Suprapubic skin (tissue), 4 donors: ENCODE measurements at regions not wholly inside any gene's neighbourhood (a gene's known extent, or its start where the extent isn't known, plus 50 kb on each side); places are given as distances from the start of the nearest gene placed in this dataset.
"Not testable (repeated sequence)": the region's sequence is repeated elsewhere in the genome, so short reads cannot be mapped to it uniquely, and the experiment has no call there.

Experiments used
- DNase-seq, 2 donors: peaks; one replicate each; pipeline ENCODE4 v3.0.0-alpha.2; 2019; ENCODE audit warnings: low spot score in 2 of 2
- H3K27ac ChIP-seq: fragments of 200-600 bp; sonication (generic); one replicate; pipeline ENCODE4 v1.5.1; 2019
- H3K27me3 ChIP-seq: fragments of 200-600 bp; sonication (generic); one replicate; pipeline ENCODE4 v1.5.1; 2019
- H3K36me3 ChIP-seq: fragments of 200-600 bp; sonication (generic); one replicate; pipeline ENCODE4 v1.5.1; 2019
- H3K4me1 ChIP-seq: fragments of 200-600 bp; sonication (generic); one replicate; pipeline ENCODE4 v1.5.1; 2019
- H3K4me3 ChIP-seq: fragments of 200-600 bp; sonication (generic); one replicate; pipeline ENCODE4 v1.5.1; 2019; ENCODE audit warnings: mild to moderate bottlenecking
- H3K9me3 ChIP-seq: fragments of 200-600 bp; sonication (generic); one replicate; pipeline ENCODE4 v1.5.1; 2019
- EP300 ChIP-seq: sonication (generic); formaldehyde crosslinking; IDR thresholded peaks from one replicate; pipeline ENCODE4 v1.6.1; 2017; ENCODE audit warnings: antibody characterized with exemption
- POLR2A ChIP-seq, 2 donors: fragments of 450-650 bp; IDR thresholded peaks; one replicate each; pipeline ENCODE4 v1.6.1; 2017; ENCODE audit warnings: antibody characterized with exemption in 2 of 2, mild to moderate bottlenecking in 2 of 2, moderate library complexity in 2 of 2
- POLR2AphosphoS5 ChIP-seq, 3 donors: sonication (generic); formaldehyde crosslinking; IDR thresholded peaks; one replicate each; pipeline ENCODE4 v1.6.1; 2017; ENCODE audit warnings: antibody characterized with exemption in 3 of 3
- WGBS: methylation state at CpG from one replicate; pipeline ENCODE4 v1.1.5; 2018; 5-methylcytosine and 5-hydroxymethylcytosine counted together
- TF ChIP-seq, protein P1 (sequence below), 2 donors: fragments of 200-600 bp in 1 of 2; fragments of 450-650 bp in 1 of 2; sonication (generic) in 1 of 2; IDR thresholded peaks; one replicate each; pipeline ENCODE4 v1.5.1; 2016 to 2019; ENCODE audit warnings: antibody characterized with exemption in 2 of 2, mild to moderate bottlenecking in 1 of 2, moderate library complexity in 1 of 2

GRCh38 chr5:38135486-38136039, 122.8 kb upstream of the EGFLAM start:
- no peak for DNase-seq

DNA sequence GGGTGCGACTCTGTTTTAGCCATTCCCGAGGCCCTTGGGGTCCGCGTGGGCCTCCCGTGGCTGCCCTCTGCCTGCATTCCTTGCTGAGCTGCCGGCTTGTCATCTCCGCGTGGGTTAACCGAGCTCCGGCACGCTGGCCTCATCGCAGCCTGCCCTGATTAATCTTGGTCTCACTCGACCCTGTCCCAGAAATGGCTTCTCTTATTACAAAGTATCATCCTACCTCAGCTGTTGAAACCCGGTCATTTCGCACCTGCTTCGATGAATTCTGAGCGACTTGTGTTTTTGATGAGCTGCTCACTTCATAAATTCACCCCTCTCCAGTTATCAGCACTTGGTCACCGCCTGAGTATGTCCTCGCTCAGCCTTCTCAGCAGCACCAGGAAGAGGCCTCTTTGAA, 123.5 kb upstream of the EGFLAM start:
- DNase-seq, result no peak
- TF ChIP-seq POLR2A (IDR thresholded peaks at IDR 0.05) (no peak), EP300 (no peak), POLR2AphosphoS5 (IDR thresholded peaks at IDR 0.05) (no peak)
- TF ChIP-seq, protein P1, sequence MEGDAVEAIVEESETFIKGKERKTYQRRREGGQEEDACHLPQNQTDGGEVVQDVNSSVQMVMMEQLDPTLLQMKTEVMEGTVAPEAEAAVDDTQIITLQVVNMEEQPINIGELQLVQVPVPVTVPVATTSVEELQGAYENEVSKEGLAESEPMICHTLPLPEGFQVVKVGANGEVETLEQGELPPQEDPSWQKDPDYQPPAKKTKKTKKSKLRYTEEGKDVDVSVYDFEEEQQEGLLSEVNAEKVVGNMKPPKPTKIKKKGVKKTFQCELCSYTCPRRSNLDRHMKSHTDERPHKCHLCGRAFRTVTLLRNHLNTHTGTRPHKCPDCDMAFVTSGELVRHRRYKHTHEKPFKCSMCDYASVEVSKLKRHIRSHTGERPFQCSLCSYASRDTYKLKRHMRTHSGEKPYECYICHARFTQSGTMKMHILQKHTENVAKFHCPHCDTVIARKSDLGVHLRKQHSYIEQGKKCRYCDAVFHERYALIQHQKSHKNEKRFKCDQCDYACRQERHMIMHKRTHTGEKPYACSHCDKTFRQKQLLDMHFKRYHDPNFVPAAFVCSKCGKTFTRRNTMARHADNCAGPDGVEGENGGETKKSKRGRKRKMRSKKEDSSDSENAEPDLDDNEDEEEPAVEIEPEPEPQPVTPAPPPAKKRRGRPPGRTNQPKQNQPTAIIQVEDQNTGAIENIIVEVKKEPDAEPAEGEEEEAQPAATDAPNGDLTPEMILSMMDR (IDR thresholded peaks at IDR 0.05), result no peak
- Histone ChIP-seq H3K36me3 (no peaks in the 10 kb centered on the region), H3K9me3 (no peaks in the 10 kb centered on the region), H3K27me3 (no peaks in the 10 kb centered on the region), H3K4me3 (no peak overlapping the region), H3K4me1 (no peaks in the 10 kb centered on the region), H3K27ac (no peak overlapping the region)
- WGBS, result 90% methylated on average over 19 of the region's 19 CpGs

More at GRCh38 chr5:38135486-38136039, 122.8 kb upstream of the EGFLAM start:
- 80% methylated on average over 9 of the region's 9 CpGs for WGBS
- Histone ChIP-seq H3K4me1 (no peaks in the 10 kb centered on the region), H3K9me3 (no peaks in the 10 kb centered on the region), H3K36me3 (no peaks in the 10 kb centered on the region), H3K27ac (no peak overlapping the region), H3K4me3 (no peak overlapping the region), H3K27me3 (no peaks in the 10 kb centered on the region)
- TF ChIP-seq EP300 (no peak), POLR2AphosphoS5 (IDR thresholded peaks at IDR 0.05) (no peak)

GRCh38 chr5:38134294-38134693, 124.1 kb upstream of the EGFLAM start:
- H3K9me3 ChIP-seq, H3K27ac ChIP-seq, H3K27me3 ChIP-seq, H3K36me3 ChIP-seq, H3K4me3 ChIP-seq, DNase-seq, H3K4me1 ChIP-seq: not testable (repeated sequence)
- 81% methylated on average over 1 of the region's 1 CpG for WGBS

GRCh38 chr5:38131686-38132085, 126.7 kb upstream of the EGFLAM start:
- Histone ChIP-seq H3K4me3 (no peak overlapping the region), H3K27ac (no peak overlapping the region), H3K36me3 (no peaks in the 10 kb centered on the region), H3K27me3 (no peaks in the 10 kb centered on the region), H3K9me3 (no peaks in the 10 kb centered on the region), H3K4me1 (no peaks in the 10 kb centered on the region)
- no peak for DNase-seq
- WGBS, result 89% methylated on average over 4 of the region's 4 CpGs
- no peak for TF ChIP-seq EP300
- no peak for TF ChIP-seq POLR2AphosphoS5 (IDR thresholded peaks at IDR 0.05)

GRCh38 chr5:38124321-38124720, 134.0 kb upstream of the EGFLAM start:
- Histone ChIP-seq H3K27me3 (peaks cover 4% of the 10 kb centered on the region), H3K9me3 (no peaks in the 10 kb centered on the region), H3K4me3 (no peak overlapping the region), H3K4me1 (no peaks in the 10 kb centered on the region), H3K36me3 (no peaks in the 10 kb centered on the region), H3K27ac (no peak overlapping the region)
- WGBS, result 47% methylated on average over 1 of the region's 1 CpG
- no peak for DNase-seq
- TF ChIP-seq POLR2AphosphoS5 (IDR thresholded peaks at IDR 0.05), result no peak
- TF ChIP-seq, protein P1 (IDR thresholded peaks at IDR 0.05), result no peak
- no peak for TF ChIP-seq POLR2A (IDR thresholded peaks at IDR 0.05)
- no peak for TF ChIP-seq EP300

- Histone ChIP-seq H3K27me3 (peaks cover 3% of the 10 kb centered on the region), H3K27ac (no peak overlapping the region), H3K36me3 (no peaks in the 10 kb centered on the region), H3K4me1 (no peaks in the 10 kb centered on the region), H3K9me3 (no peaks in the 10 kb centered on the region), H3K4me3 (no peak overlapping the region)
- no peak for DNase-seq
- 84% methylated on average over 2 of the region's 2 CpGs for WGBS
- TF ChIP-seq EP300, result no peak
- no peak for TF ChIP-seq POLR2A (IDR thresholded peaks at IDR 0.05)
- TF ChIP-seq, protein P1 (IDR thresholded peaks at IDR 0.05), result no peak
- no peak for TF ChIP-seq POLR2AphosphoS5 (IDR thresholded peaks at IDR 0.05)
Observed at GRCh38 chr5:38121420-38121819, 136.9 kb upstream of the EGFLAM start.

DNA sequence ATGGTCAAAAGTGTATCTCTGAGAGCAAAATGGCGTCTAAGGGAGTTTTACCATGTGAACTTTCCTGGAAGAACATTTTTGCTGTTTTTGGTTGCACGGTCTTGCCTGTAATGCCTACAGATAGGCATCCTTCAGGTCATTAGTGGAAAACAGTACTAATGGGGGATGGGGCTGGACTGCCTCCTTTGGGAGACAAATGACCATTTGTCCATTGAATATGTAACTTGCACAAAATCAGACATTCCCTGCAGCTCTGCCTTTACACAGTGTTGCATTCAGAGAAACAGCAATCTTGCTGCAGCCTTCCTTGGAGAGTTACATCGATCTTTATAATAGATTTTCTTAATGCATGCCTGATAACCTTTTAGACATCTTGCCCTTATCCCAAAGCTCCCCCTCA, 138.5 kb upstream of the EGFLAM start:
- Histone ChIP-seq H3K27ac (no peak overlapping the region), H3K4me3 (no peak overlapping the region), H3K27me3 (no peaks in the 10 kb centered on the region), H3K36me3 (no peaks in the 10 kb centered on the region), H3K4me1 (peaks cover 4% of the 10 kb centered on the region), H3K9me3 (no peaks in the 10 kb centered on the region)
- WGBS, result 94% methylated on average over 3 of the region's 3 CpGs
- TF ChIP-seq, protein P1 (IDR thresholded peaks at IDR 0.05), result no peak
- TF ChIP-seq POLR2A (IDR thresholded peaks at IDR 0.05), result no peak
- TF ChIP-seq EP300, result no peak
- no peak for TF ChIP-seq POLR2AphosphoS5 (IDR thresholded peaks at IDR 0.05)
- no peak for DNase-seq
